ENCODE measurements at regions not wholly inside any gene's neighbourhood (a gene's known extent, or its start where the extent isn't known, plus 50 kb on each side); places are given as distances from the start of the nearest gene placed in this dataset.
A peak's percentile ranks its signal among the peaks of the same experiment; 100 is the strongest.
"Not testable (repeated sequence)": the region's sequence is repeated elsewhere in the genome, so short reads cannot be mapped to it uniquely, and the experiment has no call there.

DNA sequence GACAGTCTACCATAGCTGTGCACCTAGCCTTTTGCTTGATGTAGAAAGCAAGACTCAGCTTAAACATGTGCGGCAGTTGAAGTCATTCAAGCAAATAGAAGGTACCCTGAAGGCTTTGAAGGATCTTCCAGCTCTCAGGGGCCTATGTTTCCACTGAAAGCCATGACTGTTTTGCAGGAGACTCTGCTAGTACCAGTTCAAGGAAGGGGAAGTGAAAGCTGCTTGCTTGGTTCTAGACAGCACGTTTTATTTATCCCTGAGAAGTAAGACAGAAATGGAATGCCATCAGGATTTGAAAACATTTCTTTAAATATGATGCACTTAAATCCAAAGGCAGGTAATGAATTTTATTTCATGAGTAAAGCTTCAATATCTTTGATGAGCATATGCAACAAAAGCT, 311.4 kb downstream of the PDCD6IP start:
- DNase-seq (ENCODE audit: low read depth, low spot score): no peak

GRCh38 chr3:34111361-34111760, 312.9 kb downstream of the PDCD6IP start:
- no peak for DNase-seq (ENCODE audit: low read depth, low spot score)

GRCh38 chr3:34112261-34112660, 313.8 kb downstream of the PDCD6IP start:
- not testable (repeated sequence) for DNase-seq (ENCODE audit: low read depth, low spot score)

DNA sequence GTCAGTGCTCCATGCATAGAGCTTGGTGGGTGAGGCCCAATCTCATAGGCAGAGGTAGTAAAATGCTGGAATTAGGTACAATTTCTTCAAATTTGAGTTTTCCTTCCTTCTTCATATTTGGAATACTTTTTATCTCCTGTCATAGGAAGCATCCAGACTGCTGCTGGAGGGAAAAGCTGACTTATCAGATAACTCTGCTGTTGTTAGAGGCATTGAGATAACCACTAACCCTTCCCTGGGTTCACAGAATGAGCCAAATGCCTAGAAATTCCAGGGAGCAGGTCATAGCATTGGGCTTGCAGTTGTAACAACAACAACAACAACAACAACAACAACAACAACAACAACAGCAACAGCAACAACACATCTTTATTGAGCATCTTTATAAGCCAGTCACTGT, 332.7 kb downstream of the PDCD6IP start:
- DNase-seq (ENCODE audit: low read depth, low spot score): no peak

DNA sequence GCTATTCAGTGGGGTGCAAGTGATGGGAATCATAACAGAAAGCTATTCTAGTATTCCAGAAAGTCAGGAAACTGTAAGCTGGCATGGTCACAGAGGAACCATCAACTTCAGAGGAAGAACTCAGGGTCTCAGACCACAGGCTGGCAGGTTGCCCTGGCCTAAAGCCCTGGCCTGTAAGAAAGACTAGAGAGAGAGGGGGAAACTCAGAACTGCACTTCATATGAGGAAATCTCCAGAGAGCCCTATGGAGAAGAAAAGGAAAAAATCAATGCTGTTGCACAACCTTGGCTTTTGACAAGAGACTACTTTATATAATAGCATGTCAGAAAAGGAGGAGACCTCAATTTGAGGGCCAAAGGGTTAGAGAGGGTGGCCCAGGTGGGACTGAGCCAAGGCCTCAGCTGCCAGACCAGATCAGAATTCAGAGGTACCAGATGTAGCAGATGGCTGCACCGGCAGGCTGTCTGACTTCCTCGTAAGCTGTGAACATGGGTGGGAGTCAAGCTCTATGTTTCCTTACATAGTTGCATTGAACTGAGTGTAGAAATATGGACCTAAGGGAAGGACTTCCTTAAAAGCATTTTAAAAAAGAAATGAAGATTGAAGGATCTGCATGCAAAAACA, 333.8 kb downstream of the PDCD6IP start:
- no peak for DNase-seq (ENCODE audit: low read depth, low spot score)

GRCh38 chr3:34139566-34139965, 341.1 kb downstream of the PDCD6IP start:
- no peak for DNase-seq (ENCODE audit: low read depth, low spot score)

GRCh38 chr3:34140616-34141015, 342.2 kb downstream of the PDCD6IP start:
- no peak for DNase-seq (ENCODE audit: low read depth, low spot score)

DNA sequence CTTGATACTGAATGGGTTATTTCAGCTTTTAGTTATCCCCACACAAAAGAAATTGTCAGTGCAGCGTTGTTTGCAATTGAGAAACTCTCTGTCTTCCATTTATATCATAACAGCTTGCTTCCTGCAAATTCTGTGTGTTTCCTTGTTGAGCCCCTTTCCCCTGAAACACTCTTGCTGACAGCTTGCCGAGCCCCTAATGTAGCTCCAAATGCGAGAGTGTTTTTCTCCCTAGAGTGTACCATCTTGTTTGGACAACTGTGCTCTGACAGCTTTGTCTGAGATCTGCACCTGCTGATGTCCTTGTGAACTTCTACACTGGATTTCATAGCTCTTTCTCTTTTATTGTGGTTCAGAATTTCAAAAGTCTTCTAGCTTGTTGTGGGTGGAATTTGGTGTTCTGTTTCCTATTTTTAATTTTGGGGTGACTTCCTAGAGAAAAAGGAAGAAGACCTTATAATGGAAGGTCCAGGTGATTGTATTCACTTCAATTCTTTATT, 343.5 kb downstream of the PDCD6IP start:
- no peak for DNase-seq (ENCODE audit: low read depth, low spot score)

- DNase-seq (ENCODE audit: low read depth, low spot score): no peak
Observed at GRCh38 chr3:34145796-34146195, 347.4 kb downstream of the PDCD6IP start.

DNA sequence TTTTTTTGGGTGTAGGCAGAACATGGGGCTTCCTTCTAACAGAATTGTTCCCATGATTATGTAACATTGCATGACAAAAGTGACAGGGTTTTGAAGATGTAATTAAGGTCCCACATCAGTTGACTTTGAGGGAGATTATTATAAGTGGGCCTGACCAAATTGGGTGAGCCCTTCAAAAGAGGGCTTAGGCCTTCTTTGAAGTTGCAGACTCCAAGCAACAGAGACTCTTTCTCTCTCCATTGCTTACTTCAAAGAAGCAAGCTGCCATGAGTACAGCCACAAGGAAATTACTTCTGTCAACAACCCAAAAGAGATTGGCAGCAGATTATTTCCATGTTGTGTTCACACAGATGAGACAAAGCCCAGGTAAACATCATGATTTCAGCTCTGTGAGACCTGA, 348.2 kb downstream of the PDCD6IP start:
- no peak for DNase-seq (ENCODE audit: low read depth, low spot score)

- DNase-seq (ENCODE audit: low read depth, low spot score): no peak
Observed at GRCh38 chr3:34150992-34151391, 352.6 kb downstream of the PDCD6IP start.

- no peak for DNase-seq (ENCODE audit: low read depth, low spot score)
Observed at GRCh38 chr3:34152656-34153055, 354.2 kb downstream of the PDCD6IP start.

- DNase-seq (ENCODE audit: low read depth, low spot score): no peak
Observed at GRCh38 chr3:34155108-34155507, 356.7 kb downstream of the PDCD6IP start.

GRCh38 chr3:34155666-34156065, 357.2 kb downstream of the PDCD6IP start:
- DNase-seq (ENCODE audit: low read depth, low spot score): no peak

GRCh38 chr3:34157491-34157890, 359.1 kb downstream of the PDCD6IP start:
- no peak for DNase-seq (ENCODE audit: low read depth, low spot score)

DNA sequence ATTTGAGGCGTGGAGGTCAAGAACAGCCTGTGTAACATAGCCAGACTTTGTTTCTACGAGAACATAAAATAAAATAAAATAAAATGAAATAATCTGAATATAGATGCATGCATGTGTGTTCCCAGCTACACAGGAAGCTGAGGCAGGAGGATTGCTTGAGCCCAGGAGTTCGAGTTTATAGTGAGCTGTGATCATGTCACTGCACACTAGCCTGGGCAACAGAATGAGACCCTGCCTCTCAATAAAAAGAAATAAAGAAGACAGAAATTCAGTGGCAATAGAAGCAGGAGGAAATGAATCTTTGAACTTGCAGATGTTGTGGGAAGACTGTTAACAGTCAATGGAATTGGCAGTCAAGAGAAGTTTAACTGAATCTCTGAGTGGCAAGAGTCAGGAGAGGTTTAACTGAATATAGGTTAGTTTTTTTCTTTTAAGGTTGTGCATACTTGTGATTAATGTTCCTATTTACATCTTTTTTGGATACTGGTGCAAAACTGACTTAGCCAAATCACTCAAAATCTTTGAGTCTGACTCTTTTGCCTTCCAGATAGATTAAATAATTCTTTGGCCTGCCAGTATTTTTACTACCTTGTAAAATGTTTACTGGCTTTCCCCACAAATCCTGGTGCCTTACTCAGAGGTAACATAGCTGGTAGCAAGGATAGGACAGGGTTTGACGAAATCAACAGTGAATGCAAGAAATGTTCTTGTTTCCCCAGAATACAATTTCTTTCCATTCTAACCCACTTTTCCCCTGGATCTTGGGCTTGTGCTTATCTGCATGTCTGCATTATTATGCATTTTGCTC, 361.4 kb downstream of the PDCD6IP start:
- DNase-seq (ENCODE audit: low read depth, low spot score): no peak

GRCh38 chr3:34169636-34170035, 371.2 kb downstream of the PDCD6IP start:
- DNase-seq (ENCODE audit: low read depth, low spot score): not testable (repeated sequence)

DNA sequence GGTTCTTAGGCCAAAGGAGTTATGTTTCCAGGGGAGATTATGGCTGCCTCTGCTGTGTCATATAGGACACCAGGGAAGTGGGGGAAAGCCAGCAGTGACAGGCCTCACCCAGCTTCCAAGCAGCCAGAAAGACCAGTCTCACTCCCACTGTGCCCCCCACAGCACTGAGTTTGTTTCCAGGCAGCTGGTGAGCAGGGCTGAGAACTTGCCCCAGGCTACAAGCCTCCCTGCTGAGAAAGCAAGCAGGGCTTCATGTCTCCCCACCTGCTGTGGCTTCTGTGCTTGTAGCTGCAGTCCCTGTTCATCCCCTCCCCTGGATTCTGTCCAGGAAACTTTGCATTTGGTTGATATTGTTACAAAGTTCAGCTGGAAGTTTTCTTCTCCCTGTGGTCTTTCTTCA, 376.3 kb downstream of the PDCD6IP start:
- peak; percentile 6 for DNase-seq (ENCODE audit: low read depth, low spot score)

GRCh38 chr3:34175636-34176176, 377.3 kb downstream of the PDCD6IP start:
- DNase-seq (ENCODE audit: low read depth, low spot score): no peak

GRCh38 chr3:34176723-34177122, 378.3 kb downstream of the PDCD6IP start:
- DNase-seq (ENCODE audit: low read depth, low spot score): no peak

GRCh38 chr3:34178415-34178814, 380.0 kb downstream of the PDCD6IP start:
- DNase-seq (ENCODE audit: low read depth, low spot score): no peak

GRCh38 chr3:34179716-34180115, 381.3 kb downstream of the PDCD6IP start:
- no peak for DNase-seq (ENCODE audit: low read depth, low spot score)

GRCh38 chr3:34180532-34180931, 382.1 kb downstream of the PDCD6IP start:
- no peak for DNase-seq (ENCODE audit: low read depth, low spot score)

All from smooth muscle cell of the brain vasculature (primary cell).